ENCODE measurements at regions not wholly inside any gene's neighbourhood (a gene's known extent, or its start where the extent isn't known, plus 50 kb on each side); places are given as distances from the start of the nearest gene placed in this dataset.
"Not testable (repeated sequence)": the region's sequence is repeated elsewhere in the genome, so short reads cannot be mapped to it uniquely, and the experiment has no call there.

DNA sequence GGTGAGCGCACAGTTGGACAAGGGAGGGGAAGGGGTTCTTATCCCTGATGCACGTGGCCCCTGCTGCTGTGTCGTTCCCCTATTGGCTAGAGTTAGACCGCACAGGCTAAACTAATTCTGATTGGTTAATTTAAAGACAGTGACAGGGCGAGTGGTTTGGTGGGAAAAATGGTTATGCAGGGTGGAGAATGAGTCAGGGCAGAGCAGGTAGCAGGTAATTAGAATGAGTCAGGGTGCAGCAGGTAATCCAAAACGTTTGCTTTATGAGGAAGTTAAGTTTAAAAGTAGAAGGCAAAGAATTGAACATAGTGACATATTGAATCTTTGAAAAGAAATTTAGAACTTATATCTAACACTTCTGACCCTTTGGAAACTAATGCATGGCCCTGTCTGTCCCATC lies 240.5 kb downstream of the NUAK1 start:
- DNase-seq: not testable (repeated sequence)

GRCh38 chr12:105899589-105899988 lies 239.2 kb downstream of the NUAK1 start:
- DNase-seq: no peak

- no peak for DNase-seq
These were observed 232.2 kb downstream of the NUAK1 start for GRCh38 chr12:105906561-105906960.

- DNase-seq: no peak
These were observed 230.8 kb downstream of the NUAK1 start for GRCh38 chr12:105907982-105908381.

DNA sequence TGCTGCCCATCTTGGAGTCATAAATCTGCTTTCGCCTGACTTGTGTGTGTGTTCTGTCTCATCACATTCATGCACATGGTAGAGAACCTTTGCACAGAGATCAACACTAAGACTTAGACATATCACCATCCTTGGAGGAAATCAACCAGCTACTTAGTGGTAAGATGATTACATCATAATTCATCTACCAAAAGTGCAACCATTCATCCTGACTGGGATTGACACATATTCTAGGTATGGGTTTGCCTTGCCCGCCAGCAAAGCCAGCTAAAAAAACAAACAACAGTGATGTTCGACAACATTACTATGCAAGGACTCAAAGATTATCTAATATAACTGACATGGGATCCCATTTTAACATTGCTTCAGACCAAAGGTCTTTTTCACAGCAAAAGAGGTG lies 228.7 kb downstream of the NUAK1 start:
- no peak for DNase-seq

GRCh38 chr12:105911966-105912365 lies 226.8 kb downstream of the NUAK1 start:
- no peak for DNase-seq

DNA sequence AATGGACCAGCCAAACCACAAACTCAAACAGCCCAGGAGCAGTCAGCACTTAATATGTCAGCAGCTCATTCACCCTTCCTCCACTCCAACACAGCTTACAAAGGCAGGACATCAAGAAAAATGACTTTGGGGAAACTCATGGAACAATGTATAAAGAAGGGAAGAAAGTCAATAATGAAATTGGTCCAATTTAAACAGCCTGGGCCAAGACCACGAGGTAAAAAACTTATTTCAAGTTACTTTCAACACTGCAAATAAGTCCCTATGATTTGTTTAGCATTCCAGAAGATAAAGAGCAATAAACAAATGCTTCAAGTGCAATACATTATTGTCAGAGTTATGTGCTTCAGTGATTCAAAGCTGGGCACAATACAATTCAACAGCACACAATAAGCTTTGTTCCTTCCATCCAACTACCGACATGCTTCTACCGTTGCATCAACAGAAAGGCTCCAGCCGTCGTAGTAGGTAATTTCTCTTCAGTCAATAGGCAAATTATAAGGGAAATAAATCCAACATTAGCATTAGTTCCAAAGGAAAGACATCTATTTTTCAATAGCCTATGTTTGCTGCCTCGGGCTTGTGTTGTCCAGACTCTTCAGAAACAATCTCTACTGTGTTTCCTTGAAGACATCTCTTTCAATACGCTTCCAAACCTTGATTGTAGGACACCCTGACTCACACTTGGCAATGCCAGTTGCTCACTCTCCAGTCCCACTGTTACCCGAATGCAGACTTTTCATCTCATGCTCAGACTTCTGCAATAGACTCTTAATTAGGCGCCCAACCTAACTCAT lies 225.7 kb downstream of the NUAK1 start:
- DNase-seq: no peak

- no peak for DNase-seq
These were observed 222.6 kb downstream of the NUAK1 start for GRCh38 chr12:105915997-105916759.

- no peak for DNase-seq
These were observed 222.1 kb downstream of the NUAK1 start for GRCh38 chr12:105916760-105917039.

DNA sequence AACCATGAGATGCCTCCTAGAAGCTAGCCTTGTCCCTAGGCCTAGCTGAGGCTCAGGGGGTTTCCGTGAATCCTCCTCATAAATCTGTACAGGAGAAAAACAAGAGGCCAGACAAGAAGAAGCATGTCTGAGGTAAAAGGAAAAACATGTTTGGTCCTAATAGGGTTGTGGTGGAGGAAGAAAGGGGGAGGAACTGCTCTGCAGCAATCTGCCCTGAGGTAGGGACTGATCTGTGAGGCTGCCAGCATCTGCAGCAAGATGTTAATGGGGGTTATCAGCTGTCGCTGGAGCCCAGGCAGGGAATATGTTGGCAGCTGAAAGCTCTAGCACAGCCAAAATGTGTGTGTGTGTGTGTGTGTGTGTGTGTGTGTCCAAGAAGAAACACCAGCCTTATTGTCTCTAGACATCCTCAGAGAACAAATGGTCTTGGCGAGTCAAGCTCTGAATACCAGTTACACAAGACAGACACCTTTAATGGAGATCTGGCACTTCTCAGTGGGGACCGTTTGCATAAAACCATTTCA lies 218.5 kb downstream of the NUAK1 start:
- DNase-seq: no peak

DNA sequence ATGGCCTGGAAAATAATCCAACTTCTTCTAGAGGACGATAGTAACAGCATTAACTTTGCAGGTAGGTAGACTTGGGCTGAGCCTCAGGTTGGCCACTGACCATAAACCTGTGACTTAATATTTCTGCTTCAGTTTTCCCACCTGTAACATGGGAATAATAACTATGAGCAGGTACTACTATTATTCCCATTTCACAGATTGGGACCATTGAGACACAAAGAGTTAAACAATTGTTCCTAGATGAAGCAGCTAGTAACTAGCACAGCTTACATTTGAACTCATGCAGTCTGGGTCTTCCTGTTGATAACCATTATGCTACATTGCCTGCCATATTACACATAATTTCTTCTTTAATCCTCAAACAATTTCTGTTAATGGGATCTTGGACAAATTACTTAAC lies 217.7 kb downstream of the NUAK1 start:
- DNase-seq: no peak

DNA sequence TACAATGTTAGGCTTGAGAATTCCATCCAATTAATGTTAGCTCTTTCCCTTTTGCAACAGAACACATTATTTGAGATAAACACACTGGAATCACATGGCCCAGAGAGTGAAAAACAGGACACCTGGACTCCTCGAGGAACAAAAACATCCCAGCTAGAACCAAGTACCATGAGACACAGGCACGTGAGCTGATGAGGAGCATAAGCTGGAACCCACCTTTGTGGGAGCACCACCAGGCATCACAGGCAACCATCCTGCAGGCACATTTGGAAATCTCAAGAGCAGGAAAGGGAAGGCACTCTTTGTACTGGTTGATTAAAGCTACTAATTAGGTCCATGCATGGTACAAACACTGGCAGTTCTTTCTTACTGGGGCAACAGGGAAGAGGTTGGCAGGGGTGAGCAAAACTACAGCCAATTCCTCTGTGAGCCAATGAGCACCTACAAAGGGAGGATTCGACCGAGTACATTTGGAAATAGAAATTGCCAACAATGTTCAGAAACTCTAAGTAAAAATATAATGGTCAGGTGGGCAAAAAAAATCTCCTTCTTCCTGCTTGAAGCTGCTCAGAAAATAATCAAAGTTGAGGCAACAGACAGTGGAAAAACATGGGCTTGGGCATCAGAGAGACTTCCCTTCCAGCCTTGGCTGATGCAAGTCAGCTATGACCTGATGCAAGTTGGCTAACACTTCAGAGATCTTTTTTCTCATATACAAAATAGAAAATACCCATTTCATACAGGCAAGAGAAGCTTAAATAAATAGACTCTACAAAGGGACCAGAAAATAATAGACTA lies 216.7 kb downstream of the NUAK1 start:
- DNase-seq: no peak

DNA sequence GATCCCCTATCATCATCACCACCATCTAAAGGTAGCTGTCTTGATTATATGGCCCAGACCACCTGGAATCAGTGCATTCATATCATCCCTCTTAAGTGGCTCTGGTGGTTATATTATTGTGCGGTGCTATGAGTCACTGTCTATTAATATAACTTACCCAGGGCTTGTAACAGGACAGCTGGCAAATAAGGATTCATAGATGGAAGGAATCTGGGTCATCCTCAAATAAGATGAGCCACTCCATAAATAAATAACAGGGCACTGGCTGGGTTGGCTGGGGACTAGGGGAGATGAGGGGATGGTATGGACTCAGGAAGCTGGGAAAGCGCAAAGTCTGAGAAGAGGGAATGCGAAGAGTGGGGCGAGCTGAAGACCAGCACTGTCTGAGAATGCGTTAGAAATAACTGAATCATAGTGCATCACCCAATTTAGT lies 216.1 kb downstream of the NUAK1 start:
- DNase-seq: no peak

GRCh38 chr12:105924526-105925208 lies 214.1 kb downstream of the NUAK1 start:
- no peak for DNase-seq

DNA sequence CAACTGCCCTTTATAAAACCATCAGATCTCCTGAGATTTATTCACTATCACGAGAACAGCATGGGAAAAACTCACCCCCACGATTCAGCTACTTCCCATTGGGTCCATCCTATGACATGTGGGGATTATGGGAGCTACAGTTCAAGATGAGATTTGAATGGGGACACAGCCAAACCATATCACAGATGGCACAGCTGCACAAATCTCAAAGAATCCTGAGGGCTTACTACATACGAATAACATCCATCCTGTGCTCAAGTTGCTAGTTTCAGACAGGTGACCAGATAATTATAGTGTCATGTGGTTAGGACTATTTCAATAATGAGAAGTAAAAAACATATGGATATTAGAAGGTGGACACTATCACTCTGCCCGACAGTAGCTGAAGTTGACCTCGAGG lies 211.2 kb downstream of the NUAK1 start:
- DNase-seq: no peak

DNA sequence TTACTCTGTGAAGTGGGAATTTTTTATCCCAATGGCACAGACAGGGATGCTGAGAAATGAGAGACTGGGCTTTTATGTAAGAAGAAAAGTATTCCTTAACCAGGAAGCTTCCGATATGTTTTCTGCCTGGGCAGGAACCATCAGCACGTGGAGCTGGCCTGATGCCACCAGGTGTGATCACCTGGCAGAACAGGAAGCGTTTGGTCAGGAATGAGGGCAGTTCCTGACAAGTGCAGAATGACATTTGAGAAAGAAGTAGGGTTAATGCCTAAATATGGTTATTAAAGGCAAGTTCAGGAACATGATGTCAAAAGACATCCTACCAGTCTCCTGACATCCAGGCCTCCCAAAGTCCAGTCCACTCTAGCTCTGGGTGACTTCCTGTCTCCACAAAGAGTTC lies 210.3 kb downstream of the NUAK1 start:
- no peak for DNase-seq

DNA sequence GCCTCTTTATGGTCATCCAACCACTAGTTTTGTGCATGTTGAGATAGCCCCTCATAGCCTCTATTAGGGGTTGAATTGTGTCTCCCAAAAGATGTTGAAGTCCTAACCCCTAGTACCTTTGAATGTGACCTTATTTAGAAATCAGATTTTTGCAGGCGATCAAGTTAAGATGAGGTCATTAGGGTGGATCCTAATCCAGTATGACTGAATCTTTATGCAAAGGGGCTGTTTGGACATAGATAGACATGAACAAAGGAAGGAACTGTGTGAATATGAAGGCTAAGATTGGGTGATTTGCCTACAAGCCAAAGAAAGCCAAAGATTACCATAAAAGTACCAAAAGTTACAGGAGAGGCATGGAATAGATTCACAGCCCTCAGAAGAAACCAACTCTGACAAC lies 209.6 kb downstream of the NUAK1 start:
- DNase-seq: no peak

- DNase-seq: no peak
These were observed 207.9 kb downstream of the NUAK1 start for GRCh38 chr12:105930557-105931503.

GRCh38 chr12:105931762-105932570 lies 206.8 kb downstream of the NUAK1 start:
- no peak for DNase-seq
